Endothelial cell (in vitro differentiated cells): ENCODE measurements at regions not wholly inside any gene's neighbourhood (a gene's known extent, or its start where the extent isn't known, plus 50 kb on each side); places are given as distances from the start of the nearest gene placed in this dataset.

Source experiments
- DNase-seq: peaks from one replicate; pipeline ENCODE4 v3.0.0; 2021; ENCODE audit warnings: low spot score
- H3K27ac Mint-ChIP-seq: one replicate; pipeline ENCODE4 v1.8.0; 2021; ENCODE audit warnings: mixed read lengths, inconsistent platforms; ENCODE audit not compliant: unreplicated experiment
- H3K27me3 Mint-ChIP-seq: one replicate; pipeline ENCODE4 v1.8.0; 2021; ENCODE audit warnings: mild to moderate bottlenecking, moderate library complexity, mixed read lengths, inconsistent platforms; ENCODE audit not compliant: unreplicated experiment
- H3K36me3 Mint-ChIP-seq: one replicate; pipeline ENCODE4 v1.8.0; 2021; ENCODE audit warnings: mild to moderate bottlenecking, low read depth, mixed read lengths, inconsistent platforms; ENCODE audit not compliant: unreplicated experiment
- H3K4me1 Mint-ChIP-seq: one replicate; pipeline ENCODE4 v1.8.0; 2021; ENCODE audit warnings: mild to moderate bottlenecking, mixed read lengths, inconsistent platforms; ENCODE audit not compliant: unreplicated experiment
- H3K4me3 Mint-ChIP-seq: one replicate; pipeline ENCODE4 v1.8.0; 2021; ENCODE audit warnings: mild to moderate bottlenecking, mixed read lengths, inconsistent platforms; ENCODE audit not compliant: unreplicated experiment
- H3K9me3 Mint-ChIP-seq: one replicate; pipeline ENCODE4 v1.8.0; 2021; ENCODE audit warnings: mixed read lengths, inconsistent platforms; ENCODE audit not compliant: unreplicated experiment
- CTCF ChIP-seq: fragments of 200-600 bp; sonication (generic); IDR thresholded peaks from one replicate; pipeline ENCODE4 v1.5.0; 2021; ENCODE audit warnings: antibody characterized with exemption; ENCODE audit not compliant: unreplicated experiment

- Mint-ChIP-seq H3K27ac (no peak overlapping the region), H3K36me3 (no peaks in the 10 kb centered on the region), H3K4me3 (no peak overlapping the region), H3K9me3 (no peaks in the 10 kb centered on the region), H3K27me3 (peaks cover 4% of the 10 kb centered on the region), H3K4me1 (no peaks in the 10 kb centered on the region)
- DNase-seq = no peak
- TF ChIP-seq CTCF = no peak
These were observed 502.2 kb upstream of the ZEB2 start for GRCh38 chr2:145021962-145022665.

DNA sequence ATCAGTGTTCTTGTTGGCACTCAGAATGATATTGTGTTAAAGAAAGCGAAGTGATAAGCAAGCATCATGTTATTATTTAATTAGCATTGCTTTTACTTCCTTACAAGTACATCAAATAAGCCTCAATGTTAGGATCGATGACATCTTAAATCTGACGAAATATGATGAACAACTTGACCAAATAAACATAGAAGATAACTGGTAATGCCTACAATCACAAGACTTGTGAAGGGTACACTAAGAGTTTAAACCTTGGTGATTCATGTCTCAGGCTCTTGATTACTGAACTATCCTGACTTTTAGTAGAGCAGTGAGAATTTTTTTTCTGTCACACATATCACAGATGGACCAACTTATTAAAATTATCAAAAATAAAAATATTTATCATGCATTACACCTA, 500.8 kb upstream of the ZEB2 start:
- H3K9me3 Mint-ChIP-seq = no peaks in the 10 kb centered on the region
- DNase-seq = no peak
- no peak overlapping the region for H3K27ac Mint-ChIP-seq
- TF ChIP-seq CTCF = no peak
- peaks cover 4% of the 10 kb centered on the region for H3K27me3 Mint-ChIP-seq
- no peak overlapping the region for H3K4me3 Mint-ChIP-seq
- H3K4me1 Mint-ChIP-seq = no peaks in the 10 kb centered on the region
- H3K36me3 Mint-ChIP-seq = no peaks in the 10 kb centered on the region

- Mint-ChIP-seq H3K4me1 (no peaks in the 10 kb centered on the region), H3K9me3 (no peaks in the 10 kb centered on the region)
- no peak for TF ChIP-seq CTCF
These were observed 500.2 kb upstream of the ZEB2 start for GRCh38 chr2:145020139-145020538.

GRCh38 chr2:145018502-145018901, 498.6 kb upstream of the ZEB2 start:
- Mint-ChIP-seq H3K4me3 (no peak overlapping the region), H3K27me3 (peaks cover 3% of the 10 kb centered on the region), H3K36me3 (no peaks in the 10 kb centered on the region), H3K4me1 (no peaks in the 10 kb centered on the region), H3K27ac (no peak overlapping the region), H3K9me3 (no peaks in the 10 kb centered on the region)
- no peak for TF ChIP-seq CTCF
- no peak for DNase-seq

More at GRCh38 chr2:145020139-145020538, 500.2 kb upstream of the ZEB2 start:
- H3K4me3 Mint-ChIP-seq = no peak overlapping the region
- H3K27me3 Mint-ChIP-seq = peaks cover 4% of the 10 kb centered on the region
- H3K27ac Mint-ChIP-seq = no peak overlapping the region
- no peaks in the 10 kb centered on the region for H3K36me3 Mint-ChIP-seq
- DNase-seq = no peak

DNA sequence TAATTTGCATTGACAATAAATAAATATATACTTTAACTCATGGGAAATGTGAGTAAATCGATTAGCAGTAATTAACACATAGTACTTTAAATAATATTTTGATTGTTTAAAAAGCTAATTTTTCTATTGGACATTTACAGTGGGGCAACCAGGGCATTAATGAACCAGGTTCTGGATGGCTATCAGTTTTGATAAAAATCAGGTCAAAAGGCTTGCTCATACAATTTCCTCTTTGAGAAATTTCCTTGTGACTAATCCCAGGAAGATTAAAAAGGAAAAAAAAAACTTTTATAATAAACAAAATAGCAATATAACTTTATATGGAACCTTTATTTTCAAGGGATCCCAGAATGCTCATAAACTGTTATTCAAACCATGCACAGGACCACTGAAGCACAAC, 497.2 kb upstream of the ZEB2 start:
- Mint-ChIP-seq H3K4me3 (no peak overlapping the region), H3K4me1 (no peaks in the 10 kb centered on the region)

More for the DNA sequence above, 497.2 kb upstream of the ZEB2 start:
- DNase-seq = no peak
- no peaks in the 10 kb centered on the region for H3K9me3 Mint-ChIP-seq
- H3K36me3 Mint-ChIP-seq = no peaks in the 10 kb centered on the region
- no peak for TF ChIP-seq CTCF
- peaks cover 1% of the 10 kb centered on the region for H3K27me3 Mint-ChIP-seq
- H3K27ac Mint-ChIP-seq = no peak overlapping the region
